ENCODE measurements at regions not wholly inside any gene's neighbourhood (a gene's known extent, or its start where the extent isn't known, plus 50 kb on each side); places are given as distances from the start of the nearest gene placed in this dataset.

GRCh38 chr4:186775902-186776301 is 52.2 kb upstream of the FAT1 start:
- no peaks in the 10 kb centered on the region for H3K4me1 ChIP-seq
- TF ChIP-seq POLR2AphosphoS5 (IDR thresholded peaks at IDR 0.05) (no peak), CTCF (IDR thresholded peaks at IDR 0.05) (no peak), POLR2A (IDR thresholded peaks at IDR 0.05) (no peak), EP300 (IDR thresholded peaks at IDR 0.05) (no peak)
- WGBS, result 72% methylated on average over 2 of the region's 2 CpGs
- H3K4me3 ChIP-seq, result no peak overlapping the region
- H3K9me3 ChIP-seq, result no peaks in the 10 kb centered on the region
- H3K27ac ChIP-seq, result no peak overlapping the region
- H3K27me3 ChIP-seq, result no peaks in the 10 kb centered on the region
- no peak for DNase-seq (ENCODE audit: low spot score in 2 of 2)
- H3K36me3 ChIP-seq, result no peaks in the 10 kb centered on the region

- Histone ChIP-seq H3K27me3 (no peaks in the 10 kb centered on the region), H3K36me3 (no peaks in the 10 kb centered on the region), H3K27ac (no peak overlapping the region), H3K4me3 (no peak overlapping the region), H3K9me3 (no peaks in the 10 kb centered on the region), H3K4me1 (no peaks in the 10 kb centered on the region)
- no peak for TF ChIP-seq EP300 (IDR thresholded peaks at IDR 0.05)
- no peak for TF ChIP-seq POLR2AphosphoS5 (IDR thresholded peaks at IDR 0.05)
- TF ChIP-seq POLR2A (IDR thresholded peaks at IDR 0.05), result no peak
- 92% methylated on average over 7 of the region's 7 CpGs for WGBS
- no peak for DNase-seq (ENCODE audit: low spot score in 2 of 2)
Measured at GRCh38 chr4:186778134-186778533, 54.5 kb upstream of the FAT1 start.

GRCh38 chr4:186780291-186781031 is 56.8 kb upstream of the FAT1 start:
- H3K27ac ChIP-seq, result no peak overlapping the region
- no peak for DNase-seq (ENCODE audit: low spot score in 2 of 2)
- no peak for TF ChIP-seq EP300 (IDR thresholded peaks at IDR 0.05)
- no peak for TF ChIP-seq POLR2A (IDR thresholded peaks at IDR 0.05)
- TF ChIP-seq CTCF (IDR thresholded peaks at IDR 0.05), result no peak
- TF ChIP-seq POLR2AphosphoS5 (IDR thresholded peaks at IDR 0.05), result no peak

GRCh38 chr4:186781032-186781917 is 57.6 kb upstream of the FAT1 start:
- H3K27ac ChIP-seq, result no peak overlapping the region
- 59% methylated on average over 6 of the region's 6 CpGs for WGBS
- no peak for DNase-seq (ENCODE audit: low spot score in 2 of 2)
- no peaks in the 10 kb centered on the region for H3K36me3 ChIP-seq
- TF ChIP-seq POLR2AphosphoS5 (IDR thresholded peaks at IDR 0.05), result no peak
- H3K4me3 ChIP-seq, result no peak overlapping the region
- no peaks in the 10 kb centered on the region for H3K27me3 ChIP-seq
- H3K9me3 ChIP-seq, result no peaks in the 10 kb centered on the region
- H3K4me1 ChIP-seq, result no peaks in the 10 kb centered on the region

More at GRCh38 chr4:186780291-186781031, 56.8 kb upstream of the FAT1 start:
- H3K27me3 ChIP-seq, result no peaks in the 10 kb centered on the region
- no peaks in the 10 kb centered on the region for H3K36me3 ChIP-seq
- 57% methylated on average over 4 of the region's 4 CpGs for WGBS
- no peaks in the 10 kb centered on the region for H3K9me3 ChIP-seq
- no peaks in the 10 kb centered on the region for H3K4me1 ChIP-seq
- H3K4me3 ChIP-seq, result no peak overlapping the region

- Histone ChIP-seq H3K36me3 (no peaks in the 10 kb centered on the region), H3K27ac (no peak overlapping the region), H3K4me1 (no peaks in the 10 kb centered on the region), H3K4me3 (no peak overlapping the region), H3K9me3 (no peaks in the 10 kb centered on the region), H3K27me3 (no peaks in the 10 kb centered on the region)
- no peak for TF ChIP-seq POLR2A (IDR thresholded peaks at IDR 0.05)
- DNase-seq (ENCODE audit: low spot score in 2 of 2), result no peak
- 80% methylated on average over 5 of the region's 5 CpGs for WGBS
Measured at GRCh38 chr4:186782302-186782701, 58.6 kb upstream of the FAT1 start.

- no peak for DNase-seq (ENCODE audit: low spot score in 2 of 2)
- Histone ChIP-seq H3K27me3 (no peaks in the 10 kb centered on the region), H3K9me3 (no peaks in the 10 kb centered on the region), H3K4me1 (no peaks in the 10 kb centered on the region), H3K4me3 (no peak overlapping the region), H3K27ac (no peak overlapping the region), H3K36me3 (no peaks in the 10 kb centered on the region)
- WGBS, result 83% methylated on average over 5 of the region's 5 CpGs
- TF ChIP-seq POLR2AphosphoS5 (IDR thresholded peaks at IDR 0.05) (no peak), CTCF (IDR thresholded peaks at IDR 0.05) (no peak), EP300 (IDR thresholded peaks at IDR 0.05) (no peak), POLR2A (IDR thresholded peaks at IDR 0.05) (no peak)
Measured at GRCh38 chr4:186787536-186787935, 63.9 kb upstream of the FAT1 start.
